HUES64 (cell line): ENCODE measurements at regions not wholly inside any gene's neighbourhood (a gene's known extent, or its start where the extent isn't known, plus 50 kb on each side); places are given as distances from the start of the nearest gene placed in this dataset.
"Not testable (repeated sequence)": the region's sequence is repeated elsewhere in the genome, so short reads cannot be mapped to it uniquely, and the experiment has no call there.

Source experiments
- H3K27ac ChIP-seq: 2 replicates; pipeline ENCODE4 v1.7.0; 2013; ENCODE audit warnings: low read depth, low read length, inconsistent platforms
- H3K27me3 ChIP-seq: 2 replicates; pipeline ENCODE4 v1.6.1; 2013; ENCODE audit warnings: mild to moderate bottlenecking, low read length; ENCODE audit not compliant: insufficient read depth
- H3K36me3 ChIP-seq: 2 replicates; pipeline ENCODE4 v1.6.1; 2013; ENCODE audit warnings: mild to moderate bottlenecking, low read length; ENCODE audit not compliant: insufficient read depth
- H3K4me1 ChIP-seq: 2 replicates; pipeline ENCODE4 v1.6.1; 2013; ENCODE audit warnings: mild to moderate bottlenecking, low read length, moderate library complexity; ENCODE audit not compliant: insufficient read depth
- H3K4me3 ChIP-seq: 2 replicates; pipeline ENCODE4 v1.5.1; 2013; ENCODE audit warnings: mild to moderate bottlenecking, low read length, moderate library complexity
- H3K9ac ChIP-seq: 2 replicates; pipeline ENCODE4 v1.6.1; 2013; ENCODE audit warnings: mild to moderate bottlenecking, low read depth, low read length
- H3K9me3 ChIP-seq: 2 replicates; pipeline ENCODE4 v1.6.1; 2013; ENCODE audit warnings: low read depth, low read length; ENCODE audit not compliant: insufficient read depth
- WGBS: fragments of 150-250, 120-280 bp; methylation state at CpG from one replicate; pipeline ENCODE4 v1.1.7; 2013; ENCODE audit warnings: missing lambda C conversion rate; 5-methylcytosine and 5-hydroxymethylcytosine counted together

GRCh38 chr6:19999319-20000191, 162.4 kb downstream of the ID4 start:
- H3K9me3 ChIP-seq: peaks cover 5% of the 10 kb centered on the region; the same call in 1 of the 2 replicates
- H3K36me3 ChIP-seq: no peaks in the 10 kb centered on the region
- no peak overlapping the region for H3K9ac ChIP-seq
- 81% methylated on average over 7 of the region's 7 CpGs for WGBS
- no peak overlapping the region for H3K4me3 ChIP-seq
- H3K27me3 ChIP-seq: no peaks in the 10 kb centered on the region
- H3K27ac ChIP-seq: no peak overlapping the region
- H3K4me1 ChIP-seq: peaks cover 7% of the 10 kb centered on the region; the same call in 1 of the 2 replicates

DNA sequence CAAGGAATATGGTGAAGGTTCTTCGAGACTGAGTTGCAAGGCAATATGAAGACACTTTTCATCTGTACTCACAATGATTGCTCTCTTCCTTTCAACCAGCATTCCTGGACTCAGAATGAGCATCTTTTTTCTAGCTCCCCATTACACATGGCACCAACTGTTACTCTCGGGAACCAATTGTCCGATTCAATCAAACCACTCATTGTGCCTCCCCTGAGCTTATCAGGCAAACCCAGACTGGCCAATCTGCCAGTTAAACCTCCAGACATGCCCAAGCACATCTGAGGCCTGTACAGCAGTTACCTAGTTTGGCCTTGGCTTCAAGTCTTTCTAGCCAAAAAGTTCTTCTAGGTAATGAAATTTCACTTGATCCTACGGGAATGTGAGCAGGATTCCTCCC, 164.1 kb downstream of the ID4 start:
- Histone ChIP-seq H3K27me3 (no peaks in the 10 kb centered on the region), H3K36me3 (no peaks in the 10 kb centered on the region), H3K27ac (no peak overlapping the region), H3K4me1 (no peaks in the 10 kb centered on the region), H3K9me3 (peaks cover 5% of the 10 kb centered on the region; the same call in 1 of the 2 replicates), H3K9ac (no peak overlapping the region), H3K4me3 (no peak overlapping the region)
- 96% methylated on average over 4 of the region's 4 CpGs for WGBS

DNA sequence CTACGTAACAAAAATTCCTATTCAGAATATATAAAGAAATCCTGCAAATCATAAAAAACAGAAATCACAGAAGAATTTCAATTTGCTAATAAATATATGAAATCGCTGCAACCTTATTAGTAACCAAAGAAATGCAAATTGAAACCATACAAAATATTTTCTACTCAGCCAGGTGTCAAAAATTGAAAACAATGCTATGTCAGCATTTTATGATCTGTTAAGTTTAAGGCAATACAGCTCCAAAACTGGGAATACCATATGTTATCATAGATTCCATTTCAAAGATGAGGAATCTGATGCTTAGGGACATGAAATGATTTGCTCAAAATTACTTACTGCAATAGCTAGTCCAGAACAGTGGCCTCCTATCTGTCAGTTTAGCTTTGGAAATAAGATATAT, 168.9 kb downstream of the ID4 start:
- Histone ChIP-seq H3K9ac (no peak overlapping the region), H3K4me1 (no peaks in the 10 kb centered on the region), H3K9me3 (no peaks in the 10 kb centered on the region), H3K27me3 (no peaks in the 10 kb centered on the region), H3K27ac (no peak overlapping the region), H3K4me3 (no peak overlapping the region), H3K36me3 (no peaks in the 10 kb centered on the region)
- WGBS: 100% methylated on average over 1 of the region's 2 CpGs

GRCh38 chr6:20008131-20008530, 171.0 kb downstream of the ID4 start:
- H3K27ac ChIP-seq: no peak overlapping the region
- no peaks in the 10 kb centered on the region for H3K36me3 ChIP-seq
- 0 out of 2 replicates have a peak, but pooled peaks cover 2% of the 10 kb centered on the region for H3K4me1 ChIP-seq
- no peaks in the 10 kb centered on the region for H3K9me3 ChIP-seq
- WGBS: 85% methylated on average over 1 of the region's 1 CpG
- H3K27me3 ChIP-seq: no peaks in the 10 kb centered on the region
- no peak overlapping the region for H3K4me3 ChIP-seq
- H3K9ac ChIP-seq: no peak overlapping the region

- WGBS: 90% methylated on average over 13 of the region's 13 CpGs
- H3K27ac ChIP-seq: no peak overlapping the region
- H3K4me3 ChIP-seq: no peak overlapping the region
- H3K27me3 ChIP-seq: no peaks in the 10 kb centered on the region
- H3K36me3 ChIP-seq: no peaks in the 10 kb centered on the region
- no peak overlapping the region for H3K9ac ChIP-seq
- H3K9me3 ChIP-seq: no peaks in the 10 kb centered on the region
- H3K4me1 ChIP-seq: peaks cover 24% of the 10 kb centered on the region
These were observed 176.1 kb downstream of the ID4 start for GRCh38 chr6:20013066-20013861.

DNA sequence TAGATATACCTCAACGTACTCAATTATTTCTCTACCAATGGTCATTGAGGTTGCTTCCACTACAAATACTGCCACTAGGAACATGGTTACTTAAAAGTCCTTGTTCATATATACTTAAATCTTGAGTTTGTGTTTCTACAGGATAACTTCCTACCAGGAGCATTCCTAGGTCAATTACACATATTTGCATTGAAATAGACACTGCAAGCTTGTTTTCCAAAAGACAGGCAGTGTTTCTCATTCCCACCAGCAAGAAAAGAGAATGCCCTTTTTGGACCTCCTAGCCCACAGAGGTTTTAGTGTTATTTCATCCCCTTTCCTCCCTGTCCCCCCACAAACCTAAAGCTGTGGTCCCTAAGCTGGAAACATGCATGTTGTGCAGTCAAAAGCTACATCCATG, 177.3 kb downstream of the ID4 start:
- Histone ChIP-seq H3K36me3 (no peaks in the 10 kb centered on the region), H3K27me3 (no peaks in the 10 kb centered on the region), H3K27ac (peak overlapping the region; percentile 68; the same call in 1 of the 2 replicates), H3K4me1 (peaks cover 24% of the 10 kb centered on the region), H3K9ac (no peak overlapping the region; the same call in 1 of the 2 replicates), H3K9me3 (no peaks in the 10 kb centered on the region), H3K4me3 (no peak overlapping the region)
- WGBS: no CpG with 5 or more reads among the region's 1 CpG

DNA sequence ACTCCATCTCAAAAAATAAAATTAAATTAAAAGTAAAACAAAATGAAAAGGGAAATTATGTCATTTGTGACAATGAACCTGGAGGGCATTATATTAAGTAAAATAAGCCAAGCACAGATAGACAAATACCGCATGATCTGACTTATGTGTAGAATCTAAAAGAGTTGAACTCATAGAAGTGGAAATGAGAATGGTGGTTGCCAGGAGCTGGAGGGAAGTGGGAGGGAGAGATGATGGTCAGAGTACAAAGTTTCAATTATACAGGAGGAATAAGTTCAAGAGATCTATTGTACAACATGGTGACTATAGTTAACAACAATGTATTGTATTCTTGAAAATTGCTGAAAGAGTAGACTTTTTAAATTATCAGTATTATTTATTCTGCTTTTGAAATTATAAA, 183.4 kb downstream of the ID4 start:
- H3K9ac ChIP-seq: no peak overlapping the region
- H3K9me3 ChIP-seq: no peaks in the 10 kb centered on the region
- no peak overlapping the region for H3K4me3 ChIP-seq
- WGBS: 100% methylated on average over 1 of the region's 1 CpG
- no peaks in the 10 kb centered on the region for H3K4me1 ChIP-seq
- no peaks in the 10 kb centered on the region for H3K36me3 ChIP-seq
- H3K27ac ChIP-seq: no peak overlapping the region
- H3K27me3 ChIP-seq: no peaks in the 10 kb centered on the region

DNA sequence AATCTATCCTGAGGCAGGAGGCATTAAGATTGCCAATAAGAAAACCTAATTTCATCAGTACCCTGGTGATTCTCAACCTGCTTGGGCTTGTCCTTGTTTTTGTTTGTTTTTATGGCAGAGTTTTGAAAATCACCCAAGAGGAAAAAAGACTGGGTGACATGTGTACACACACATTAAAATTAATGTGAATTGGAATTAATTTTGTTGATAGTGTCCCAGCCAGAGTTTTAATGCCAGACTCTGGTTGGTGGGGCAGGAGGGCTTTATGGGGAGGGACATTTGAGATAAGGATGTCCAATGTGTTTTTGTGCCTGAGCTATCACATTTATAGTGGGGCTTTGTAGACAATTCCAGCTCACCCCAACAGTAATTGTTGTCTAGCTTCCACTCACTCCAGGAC, 184.6 kb downstream of the ID4 start:
- Histone ChIP-seq H3K36me3 (no peaks in the 10 kb centered on the region), H3K4me1 (no peaks in the 10 kb centered on the region), H3K27me3 (no peaks in the 10 kb centered on the region), H3K9ac (no peak overlapping the region), H3K27ac (no peak overlapping the region), H3K9me3 (no peaks in the 10 kb centered on the region), H3K4me3 (no peak overlapping the region)

DNA sequence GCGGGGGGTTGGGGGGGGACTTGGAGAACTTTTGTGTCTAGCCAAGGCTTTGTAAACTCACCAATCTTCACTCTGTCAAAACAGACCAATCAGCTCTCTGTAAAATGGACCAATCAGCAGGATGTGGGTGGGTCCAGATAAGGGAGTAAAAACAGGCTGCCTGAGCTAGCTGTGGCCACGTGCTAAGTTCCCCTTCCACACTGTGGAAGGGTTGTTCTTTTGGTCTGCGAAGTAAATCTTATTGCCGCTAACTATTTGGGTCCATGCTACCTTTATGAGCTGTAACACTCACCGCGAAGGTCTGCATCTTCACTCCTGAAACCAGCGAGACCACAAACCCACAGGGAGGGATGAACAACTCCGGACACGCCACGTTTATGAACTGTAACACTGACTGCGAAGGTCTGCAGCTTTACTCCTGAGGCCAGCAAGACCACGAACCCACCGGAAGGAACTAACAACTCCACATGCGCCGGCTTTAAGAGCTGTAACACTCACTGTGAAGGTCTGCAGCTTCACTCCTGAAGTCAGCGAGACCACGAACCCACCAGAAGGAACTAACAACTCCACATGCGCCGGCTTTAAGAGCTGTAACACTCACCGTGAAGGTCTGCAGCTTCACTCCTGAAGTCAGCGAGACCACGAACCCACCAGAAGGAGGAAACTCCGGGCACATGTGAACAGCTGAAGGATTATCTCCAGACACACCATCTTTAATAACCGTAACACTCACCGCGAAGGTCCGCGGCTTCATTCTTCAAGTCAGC, 186.6 kb downstream of the ID4 start:
- not testable (repeated sequence) for H3K9ac ChIP-seq, H3K27me3 ChIP-seq, H3K36me3 ChIP-seq, H3K9me3 ChIP-seq, H3K27ac ChIP-seq, H3K4me3 ChIP-seq, H3K4me1 ChIP-seq
- 93% methylated on average over 27 of the region's 28 CpGs for WGBS

DNA sequence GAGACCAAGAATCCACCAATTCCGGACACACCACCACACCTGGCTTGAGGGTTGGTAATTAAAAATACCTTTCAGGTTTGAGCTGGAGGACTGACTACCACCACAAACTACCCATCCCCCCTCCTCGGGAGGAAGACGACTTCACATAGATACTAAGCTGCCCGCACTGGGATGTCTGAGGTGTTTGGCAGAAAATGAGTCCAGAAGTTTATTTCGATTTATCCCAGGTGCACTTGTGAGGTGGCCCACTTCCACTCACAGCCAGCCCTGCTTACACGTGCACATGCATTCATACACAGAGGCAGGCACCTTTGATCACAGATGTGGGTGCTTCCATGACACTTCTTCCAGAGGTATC, 187.1 kb downstream of the ID4 start:
- H3K4me1 ChIP-seq: no peaks in the 10 kb centered on the region
- H3K36me3 ChIP-seq: no peaks in the 10 kb centered on the region
- no peaks in the 10 kb centered on the region for H3K9me3 ChIP-seq
- no peak overlapping the region for H3K27ac ChIP-seq
- WGBS: 81% methylated on average over 5 of the region's 6 CpGs
- H3K27me3 ChIP-seq: no peaks in the 10 kb centered on the region
- H3K4me3 ChIP-seq: no peak overlapping the region
- no peak overlapping the region for H3K9ac ChIP-seq

GRCh38 chr6:20024978-20025377, 187.3 kb downstream of the MBOAT1 start:
- Histone ChIP-seq H3K9ac (no peak overlapping the region), H3K27me3 (no peaks in the 10 kb centered on the region), H3K4me1 (no peaks in the 10 kb centered on the region), H3K36me3 (no peaks in the 10 kb centered on the region), H3K27ac (no peak overlapping the region), H3K9me3 (no peaks in the 10 kb centered on the region), H3K4me3 (no peak overlapping the region)
- WGBS: 93% methylated on average over 6 of the region's 6 CpGs
